Epithelial cell of proximal tubule (primary cell): ENCODE measurements at regions not wholly inside any gene's neighbourhood (a gene's known extent, or its start where the extent isn't known, plus 50 kb on each side); places are given as distances from the start of the nearest gene placed in this dataset.

ENCODE experiments used
- DNase-seq: peaks from one replicate; pipeline ENCODE4 v3.0.0-alpha.2; 2011; ENCODE audit warnings: low read depth
- H3K4me3 ChIP-seq: 2 replicates; pipeline ENCODE4 v1.5.1; 2011; ENCODE audit warnings: low read depth, mild to moderate bottlenecking, low read length
- CTCF ChIP-seq: conservative IDR thresholded peaks from 2 replicates; pipeline ENCODE4 v1.5.1; 2012; ENCODE audit warnings: low read depth, mild to moderate bottlenecking, low read length

- no peak for DNase-seq
- no peak overlapping the region for H3K4me3 ChIP-seq
- TF ChIP-seq CTCF = no peak
These were observed 180.6 kb upstream of the GLI2 start for GRCh38 chr2:120555092-120555491.

GRCh38 chr2:120556911-120557310 lies 178.8 kb upstream of the GLI2 start:
- H3K4me3 ChIP-seq = no peak overlapping the region
- TF ChIP-seq CTCF = no peak
- no peak for DNase-seq

GRCh38 chr2:120558847-120559246 lies 176.8 kb upstream of the GLI2 start:
- TF ChIP-seq CTCF = no peak
- H3K4me3 ChIP-seq = no peak overlapping the region
- DNase-seq = no peak

- no peak for DNase-seq
- TF ChIP-seq CTCF = no peak
- H3K4me3 ChIP-seq = no peak overlapping the region
These were observed 176.3 kb upstream of the GLI2 start for GRCh38 chr2:120559401-120559800.

- DNase-seq = no peak
- no peak for TF ChIP-seq CTCF
- H3K4me3 ChIP-seq = no peak overlapping the region
These were observed 175.3 kb upstream of the GLI2 start for GRCh38 chr2:120560330-120560729.

- DNase-seq = no peak
- no peak for TF ChIP-seq CTCF
- H3K4me3 ChIP-seq = no peak overlapping the region
These were observed 174.2 kb upstream of the GLI2 start for GRCh38 chr2:120561379-120562035.

GRCh38 chr2:120562218-120563005 lies 173.3 kb upstream of the GLI2 start:
- DNase-seq = no peak
- H3K4me3 ChIP-seq = no peak overlapping the region
- TF ChIP-seq CTCF = no peak
